ENCODE measurements at regions not wholly inside any gene's neighbourhood (a gene's known extent, or its start where the extent isn't known, plus 50 kb on each side); places are given as distances from the start of the nearest gene placed in this dataset.

- DNase-seq, result no peak
These were observed 57.0 kb downstream of the SEC61G start for GRCh38 chr7:54701982-54702381.

GRCh38 chr7:54699715-54700114, 59.3 kb downstream of the SEC61G start:
- DNase-seq, result no peak

DNA sequence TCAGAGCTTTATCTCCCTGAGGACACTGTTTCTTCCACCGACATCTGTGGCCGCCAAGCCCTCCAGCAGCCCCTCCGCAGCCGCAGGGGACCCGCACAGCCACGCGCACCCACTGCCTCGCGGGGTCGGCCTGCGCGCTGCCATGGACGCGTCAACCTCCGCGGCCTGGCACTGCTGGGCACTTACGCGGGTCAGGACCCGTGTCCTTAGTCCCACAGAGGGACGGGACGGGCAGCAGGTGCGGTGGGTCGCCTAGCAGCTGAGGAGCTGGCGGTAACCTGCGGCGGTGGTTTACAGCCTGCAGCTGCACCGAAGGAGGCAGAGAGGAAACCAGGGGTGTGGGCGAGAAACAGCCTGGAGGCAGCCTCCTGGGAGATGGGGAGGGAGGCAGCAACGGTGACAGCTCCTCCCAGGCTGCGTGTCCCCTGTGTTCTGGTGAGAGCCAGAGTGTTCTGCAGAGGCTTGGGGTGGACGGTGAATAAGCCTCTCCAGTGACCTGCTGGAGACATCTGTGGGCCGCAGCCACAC, 61.3 kb downstream of the SEC61G start:
- DNase-seq, result no peak

DNA sequence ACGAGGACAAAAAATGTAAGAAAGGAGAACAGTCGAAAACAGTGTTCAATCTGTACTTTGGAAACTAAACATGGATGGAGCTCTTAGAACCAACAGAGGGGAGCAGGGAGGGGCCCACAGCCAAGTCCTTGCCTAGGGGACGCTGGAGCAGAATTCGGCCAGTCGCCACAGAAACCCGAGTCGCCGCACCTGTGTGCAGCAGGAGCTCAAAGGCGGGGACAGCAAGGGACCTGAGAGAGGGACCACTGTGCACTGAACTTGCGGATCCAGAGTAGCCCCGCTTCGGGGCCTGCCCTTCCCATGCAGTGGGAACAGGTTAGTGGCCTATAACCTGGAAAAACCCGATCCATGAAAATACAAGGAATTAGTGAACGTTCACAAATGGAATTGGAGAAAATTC, 68.1 kb downstream of the SEC61G start:
- DNase-seq, result no peak

GRCh38 chr7:54690050-54690443, 69.0 kb downstream of the SEC61G start:
- no peak for DNase-seq

DNA sequence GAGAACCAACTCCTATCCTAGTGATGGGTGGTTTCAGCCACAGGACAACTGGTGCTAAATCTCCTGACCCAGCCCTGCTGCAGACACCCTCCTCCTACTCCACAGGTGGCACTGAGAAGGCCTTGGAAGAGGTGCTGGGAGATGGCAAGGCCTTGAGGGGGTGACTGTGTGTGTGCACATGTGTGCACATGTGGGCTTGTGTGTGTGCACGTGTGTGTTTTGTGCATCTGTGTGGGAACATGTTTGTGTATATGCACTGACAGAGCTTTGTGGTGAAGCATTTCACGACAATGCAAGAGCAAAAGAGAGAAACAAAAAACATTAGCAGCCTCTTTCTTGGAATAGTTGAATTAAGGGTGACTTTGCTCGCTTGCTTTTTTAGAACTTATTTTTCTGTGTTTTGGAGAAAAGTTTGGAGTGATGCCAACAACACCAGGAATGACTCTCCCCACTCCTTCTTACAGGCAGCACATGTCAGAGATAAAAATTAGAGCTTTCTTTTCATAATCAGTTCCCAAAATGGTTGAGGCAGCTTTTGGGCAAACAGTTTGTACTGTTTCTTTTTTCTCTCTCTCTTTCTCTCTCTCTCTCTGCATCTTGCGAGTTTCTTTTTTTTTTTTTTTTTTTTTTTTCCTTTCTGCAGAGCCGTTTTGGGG, 69.5 kb downstream of the SEC61G start:
- no peak for DNase-seq

DNA sequence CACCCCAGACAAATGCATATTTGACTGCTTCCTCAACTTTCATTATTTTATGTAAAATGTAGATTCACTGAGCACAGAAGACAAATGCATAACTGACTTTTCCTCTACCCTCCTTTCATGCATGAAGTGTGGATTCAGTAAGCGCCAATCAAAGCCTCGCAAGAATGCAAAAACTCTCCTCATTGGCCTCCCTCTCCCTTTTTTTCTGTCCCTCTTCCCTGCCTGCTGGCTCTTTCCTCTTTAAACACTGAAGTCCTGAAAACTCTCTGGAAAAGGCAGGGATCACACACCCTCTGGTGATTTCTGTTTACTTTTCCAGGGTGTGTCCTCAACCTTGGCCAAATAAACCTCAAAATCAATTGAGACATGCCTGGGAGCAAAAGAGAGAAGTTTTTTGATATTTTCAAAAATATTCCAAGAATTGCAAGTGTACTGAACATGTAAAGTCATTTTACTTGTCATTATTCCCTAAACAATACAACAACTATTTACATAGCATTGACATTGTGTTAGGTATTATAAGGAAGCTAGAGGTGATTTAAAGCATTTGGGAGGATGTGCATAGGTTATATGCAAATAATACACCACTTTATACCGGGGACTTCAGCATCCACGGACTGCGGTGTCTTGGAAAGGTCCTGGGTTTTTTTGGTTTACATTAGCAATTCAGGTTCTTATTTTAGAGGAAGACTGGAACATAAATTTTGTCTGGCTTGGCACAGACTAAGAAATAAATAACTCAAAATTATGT, 71.4 kb downstream of the SEC61G start:
- DNase-seq, result no peak

- DNase-seq, result no peak
These were observed 78.5 kb downstream of the SEC61G start for GRCh38 chr7:54680377-54681005.

- DNase-seq, result no peak
These were observed 79.6 kb downstream of the SEC61G start for GRCh38 chr7:54679490-54679817.

- no peak for DNase-seq
These were observed 80.1 kb downstream of the SEC61G start for GRCh38 chr7:54678763-54679489.

DNA sequence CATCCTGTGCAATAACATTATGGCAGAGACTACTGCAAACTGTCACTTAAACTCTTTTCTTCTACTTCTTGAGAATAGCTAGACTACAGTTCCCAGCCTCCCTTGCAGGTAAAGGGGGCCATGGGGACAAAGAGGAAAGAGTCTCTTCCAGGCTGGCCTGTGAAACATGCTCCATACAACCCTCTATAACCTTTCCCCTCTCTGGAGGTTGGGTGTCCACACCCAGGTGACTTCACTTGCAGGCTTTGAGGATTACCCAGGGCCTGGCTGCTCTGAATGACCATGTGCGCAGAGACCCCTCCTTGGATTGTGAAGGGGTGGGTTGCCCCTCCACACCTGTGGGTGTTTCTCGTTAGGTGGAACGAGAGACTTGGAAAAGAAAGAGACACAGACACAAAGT, 84.1 kb downstream of the SEC61G start:
- DNase-seq, result no peak

GRCh38 chr7:54672519-54672918, 86.5 kb downstream of the SEC61G start:
- no peak for DNase-seq

- peak; percentile 46 for DNase-seq
These were observed 94.5 kb downstream of the SEC61G start for GRCh38 chr7:54664235-54665228.

DNA sequence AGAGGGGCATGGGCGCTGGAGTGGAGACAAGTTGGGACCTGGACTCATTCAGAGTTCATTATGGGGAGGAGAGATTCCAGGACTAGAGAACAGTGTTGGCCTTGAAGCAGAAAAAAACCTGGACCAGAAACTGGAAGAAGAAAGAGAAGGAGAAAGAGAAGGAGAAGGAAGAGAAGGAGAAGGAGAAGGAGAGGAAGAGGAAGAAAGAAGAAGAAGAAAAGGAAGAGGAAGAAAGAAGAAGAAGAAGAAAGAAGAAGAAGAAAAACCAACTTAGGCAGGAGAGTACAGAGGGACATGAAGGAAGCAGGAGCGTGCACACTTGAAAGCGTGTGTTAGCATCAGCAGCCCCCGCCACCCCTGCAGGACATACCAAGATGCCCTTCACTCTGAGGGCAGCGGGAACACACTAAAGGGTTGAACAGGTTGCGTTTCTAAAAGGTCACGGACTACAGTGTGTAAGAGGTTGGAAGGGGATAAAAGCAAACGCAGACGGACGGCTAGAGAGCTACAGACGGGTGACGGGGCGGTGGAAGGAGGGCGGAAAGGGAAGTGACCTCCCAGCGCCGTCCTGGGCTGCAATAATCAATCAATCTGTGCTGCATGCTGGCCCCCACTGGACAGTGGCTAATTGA, 95.3 kb downstream of the SEC61G start:
- no peak for DNase-seq

DNA sequence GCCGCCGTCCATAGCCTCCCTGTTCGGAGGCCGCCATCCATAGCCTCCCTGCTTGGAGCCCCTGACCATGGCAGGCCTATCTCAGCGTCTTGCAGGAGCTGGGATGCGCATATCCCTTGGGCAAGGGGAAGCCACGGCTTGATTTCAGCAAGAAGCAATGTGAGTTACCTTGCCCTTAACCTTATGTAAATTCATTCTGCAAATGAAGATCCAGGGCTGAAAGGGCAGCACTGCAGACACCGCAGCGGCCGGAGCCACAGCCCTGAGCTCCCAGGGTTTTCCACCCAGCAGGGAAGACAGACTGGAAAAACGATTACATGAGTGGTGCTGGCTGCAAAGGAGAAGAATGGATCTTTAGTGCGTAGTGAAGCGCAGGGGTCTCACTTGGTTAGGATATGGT, 95.8 kb downstream of the SEC61G start:
- no peak for DNase-seq

- DNase-seq, result no peak
These were observed 96.3 kb downstream of the SEC61G start for GRCh38 chr7:54662701-54663100.

GRCh38 chr7:54653905-54654304, 105.1 kb downstream of the SEC61G start:
- DNase-seq, result no peak

DNA sequence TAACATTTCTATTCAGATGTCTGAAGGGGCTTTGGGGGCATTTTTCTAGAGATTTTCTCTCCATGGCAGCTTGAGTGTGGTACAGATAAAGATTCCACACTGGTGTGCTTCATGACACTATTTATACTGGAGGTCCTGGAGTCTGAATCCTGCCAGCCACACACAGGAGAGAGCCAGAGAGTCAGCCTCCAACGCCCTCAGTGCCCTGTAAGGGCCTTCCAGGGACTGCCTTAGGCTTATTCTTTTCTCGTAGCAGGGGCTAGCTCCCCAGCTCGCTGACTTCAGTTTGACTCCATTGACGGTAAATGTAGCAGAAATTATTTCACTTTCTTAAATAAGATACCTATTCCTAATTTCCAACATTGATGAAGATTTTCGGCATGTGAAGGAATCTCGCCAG, 100.9 kb downstream of the VSTM2A start:
- DNase-seq, result no peak

DNA sequence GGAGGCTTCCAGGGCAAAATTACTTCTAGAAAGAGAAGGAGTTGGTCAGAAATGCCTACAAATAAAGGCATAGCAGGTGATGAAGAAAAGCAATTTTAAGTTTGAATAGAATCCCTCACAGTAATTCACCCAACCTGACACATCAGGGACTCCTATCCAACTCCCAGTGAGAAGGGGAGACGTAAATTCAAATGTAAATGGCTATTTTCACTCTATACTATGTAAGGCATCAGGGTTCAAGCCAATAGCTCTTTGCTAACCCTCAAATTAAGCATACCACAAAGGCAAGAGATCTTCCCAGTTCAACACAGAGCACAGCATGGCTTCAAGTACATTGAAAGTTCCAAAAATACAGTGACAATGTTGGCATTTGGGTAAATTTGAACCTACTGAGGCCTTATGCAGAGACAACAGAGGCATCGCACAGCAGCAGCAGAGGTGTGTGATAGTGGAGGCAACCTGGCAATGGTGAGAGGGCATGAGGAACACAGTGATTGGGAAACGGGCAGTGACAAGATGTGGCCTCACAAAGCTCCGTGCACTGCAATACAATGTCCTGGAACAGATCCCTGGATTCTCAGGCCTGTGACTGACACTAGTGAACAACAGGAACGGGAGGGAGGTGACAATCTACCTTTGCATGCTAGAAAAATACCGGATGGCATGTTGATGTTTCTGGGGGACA, 95.7 kb downstream of the VSTM2A start:
- no peak for DNase-seq

DNA sequence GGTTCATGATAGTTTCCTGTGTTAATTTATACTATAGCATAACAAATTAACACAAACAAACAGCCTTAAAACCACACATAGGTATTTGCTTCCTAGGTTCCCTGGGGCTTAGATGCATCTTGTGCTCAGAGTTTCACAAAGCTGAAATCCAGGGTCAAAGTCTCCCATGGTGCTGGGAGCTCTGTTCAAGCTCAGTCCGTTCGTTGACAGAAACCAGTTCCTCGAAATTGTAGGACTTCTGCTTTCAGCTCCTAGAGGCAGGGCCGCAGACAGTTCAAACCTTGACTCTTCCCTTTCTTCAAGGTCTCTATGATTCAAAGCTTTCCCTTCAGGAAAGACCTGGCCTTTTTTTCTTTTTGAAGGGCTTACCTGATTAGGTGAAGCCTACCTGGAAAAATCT, 90.5 kb downstream of the VSTM2A start:
- DNase-seq, result no peak

GRCh38 chr7:54629771-54630170, 87.6 kb downstream of the VSTM2A start:
- no peak for DNase-seq

All from activated CD4-positive, alpha-beta T cell treated with anti-CD3 and anti-CD28 coated beads, Interleukin-10, Interleukin-2, amounts not matched to agents 100 ng/mL and 50 ng/mL, durations not matched to agents 16 hours and 8 hours (primary cell).